ENCODE measurements at regions not wholly inside any gene's neighbourhood (a gene's known extent, or its start where the extent isn't known, plus 50 kb on each side); places are given as distances from the start of the nearest gene placed in this dataset.

- no peaks in the 10 kb centered on the region for H3K4me1 Mint-ChIP-seq (ENCODE audit: low read depth, unreplicated experiment)
- DNase-seq = no peak
- no peaks in the 10 kb centered on the region for H3K36me3 Mint-ChIP-seq (ENCODE audit: insufficient read depth, unreplicated experiment)
- peaks cover 5% of the 10 kb centered on the region for H3K9me3 Mint-ChIP-seq (ENCODE audit: low read depth, unreplicated experiment)
- no peak overlapping the region for H3K27ac Mint-ChIP-seq (ENCODE audit: unreplicated experiment)
- TF ChIP-seq CTCF (IDR thresholded peaks at IDR 0.05; ENCODE audit: unreplicated experiment) = no peak
- BruUV-seq (replicated peaks) = no TSS peak
- CTCF ChIA-PET = no interaction called here
- intact Hi-C loops (cut with micrococcal nuclease; ENCODE audit: unreplicated experiment) = no loop called here
- no peaks in the 10 kb centered on the region for H3K27me3 Mint-ChIP-seq (ENCODE audit: unreplicated experiment)
- no peak overlapping the region for H3K4me3 Mint-ChIP-seq (ENCODE audit: low read depth, unreplicated experiment)
These were observed 716.0 kb downstream of the KCTD16 start for GRCh38 chr5:144886668-144887067.

GRCh38 chr5:144882739-144883283, 712.1 kb downstream of the KCTD16 start:
- no TSS peak for BruUV-seq (replicated peaks)
- intact Hi-C loops (cut with micrococcal nuclease; ENCODE audit: unreplicated experiment) = no loop called here
- H3K4me3 Mint-ChIP-seq (ENCODE audit: low read depth, unreplicated experiment) = no peak overlapping the region
- DNase-seq = no peak
- H3K27me3 Mint-ChIP-seq (ENCODE audit: unreplicated experiment) = no peaks in the 10 kb centered on the region
- H3K36me3 Mint-ChIP-seq (ENCODE audit: insufficient read depth, unreplicated experiment) = no peaks in the 10 kb centered on the region
- H3K9me3 Mint-ChIP-seq (ENCODE audit: low read depth, unreplicated experiment) = no peaks in the 10 kb centered on the region
- CTCF ChIA-PET = no interaction called here
- H3K4me1 Mint-ChIP-seq (ENCODE audit: low read depth, unreplicated experiment) = no peaks in the 10 kb centered on the region
- H3K27ac Mint-ChIP-seq (ENCODE audit: unreplicated experiment) = no peak overlapping the region
- no peak for TF ChIP-seq CTCF (IDR thresholded peaks at IDR 0.05; ENCODE audit: unreplicated experiment)

GRCh38 chr5:144880513-144880912, 709.8 kb downstream of the KCTD16 start:
- Mint-ChIP-seq H3K27ac (ENCODE audit: unreplicated experiment) (no peak overlapping the region), H3K4me3 (ENCODE audit: low read depth, unreplicated experiment) (no peak overlapping the region), H3K9me3 (ENCODE audit: low read depth, unreplicated experiment) (peaks cover 6% of the 10 kb centered on the region), H3K36me3 (ENCODE audit: insufficient read depth, unreplicated experiment) (no peaks in the 10 kb centered on the region), H3K27me3 (ENCODE audit: unreplicated experiment) (no peaks in the 10 kb centered on the region), H3K4me1 (ENCODE audit: low read depth, unreplicated experiment) (no peaks in the 10 kb centered on the region)
- DNase-seq = no peak
- BruUV-seq (replicated peaks) = no TSS peak
- intact Hi-C loops (cut with micrococcal nuclease; ENCODE audit: unreplicated experiment) = no loop called here
- CTCF ChIA-PET = no interaction called here
- no peak for TF ChIP-seq CTCF (IDR thresholded peaks at IDR 0.05; ENCODE audit: unreplicated experiment)

GRCh38 chr5:144876990-144877389, 706.3 kb downstream of the KCTD16 start:
- intact Hi-C loops (cut with micrococcal nuclease; ENCODE audit: unreplicated experiment) = no loop called here
- Mint-ChIP-seq H3K27me3 (ENCODE audit: unreplicated experiment) (no peaks in the 10 kb centered on the region), H3K27ac (ENCODE audit: unreplicated experiment) (no peak overlapping the region), H3K4me1 (ENCODE audit: low read depth, unreplicated experiment) (no peaks in the 10 kb centered on the region), H3K36me3 (ENCODE audit: insufficient read depth, unreplicated experiment) (no peaks in the 10 kb centered on the region), H3K9me3 (ENCODE audit: low read depth, unreplicated experiment) (peaks cover 17% of the 10 kb centered on the region), H3K4me3 (ENCODE audit: low read depth, unreplicated experiment) (no peak overlapping the region)
- no peak for DNase-seq
- BruUV-seq (replicated peaks) = no TSS peak
- CTCF ChIA-PET = no interaction called here
- TF ChIP-seq CTCF (IDR thresholded peaks at IDR 0.05; ENCODE audit: unreplicated experiment) = no peak
